H9 (cell line): ENCODE measurements at regions not wholly inside any gene's neighbourhood (a gene's known extent, or its start where the extent isn't known, plus 50 kb on each side); places are given as distances from the start of the nearest gene placed in this dataset.

ENCODE experiments used
- DNase-seq: peaks from one replicate; pipeline ENCODE4 v3.0.0-alpha.2; 2017
- H2AFZ ChIP-seq: one replicate; pipeline ENCODE4 v1.6.1; 2013; ENCODE audit warnings: mild to moderate bottlenecking, low read length, control low read depth, moderate library complexity
- H2AK5ac ChIP-seq: 2 replicates; pipeline ENCODE4 v1.6.1; 2013; ENCODE audit warnings: low read length, control low read depth, mixed read lengths; ENCODE audit not compliant: insufficient read length
- H2BK120ac ChIP-seq: one replicate; pipeline ENCODE4 v1.6.1; 2013; ENCODE audit warnings: low read depth, mild to moderate bottlenecking, low read length, control low read depth, inconsistent platforms; ENCODE audit not compliant: poor library complexity, severe bottlenecking
- H2BK12ac ChIP-seq: 2 replicates; pipeline ENCODE4 v1.6.1; 2013; ENCODE audit warnings: low read length, control low read depth, mixed read lengths, low read depth; ENCODE audit not compliant: insufficient read length
- H2BK15ac ChIP-seq: 2 replicates; pipeline ENCODE4 v1.6.1; 2013; ENCODE audit warnings: low read depth, low read length, control low read depth
- H2BK20ac ChIP-seq: one replicate; pipeline ENCODE4 v1.6.1; 2013; ENCODE audit warnings: low read depth, mild to moderate bottlenecking, low read length, control low read depth, inconsistent platforms; ENCODE audit not compliant: poor library complexity, severe bottlenecking
- H2BK5ac ChIP-seq: 2 replicates; pipeline ENCODE4 v1.6.1; 2013; ENCODE audit warnings: low read length, control low read depth, mixed read lengths; ENCODE audit not compliant: insufficient read length
- H3K14ac ChIP-seq: 2 replicates; pipeline ENCODE4 v1.6.1; 2013; ENCODE audit warnings: low read length, control low read depth; ENCODE audit not compliant: insufficient read depth
- H3K18ac ChIP-seq: 2 replicates; pipeline ENCODE4 v1.6.1; 2013; ENCODE audit warnings: low read depth, mild to moderate bottlenecking, mixed read lengths, low read length, control low read depth; ENCODE audit not compliant: insufficient read length
- H3K23ac ChIP-seq: 2 replicates; pipeline ENCODE4 v1.6.1; 2013; ENCODE audit warnings: low read length, control low read depth, mixed read lengths, low read depth; ENCODE audit not compliant: insufficient read length
- H3K23me2 ChIP-seq: 2 replicates; pipeline ENCODE4 v1.6.1; 2013; ENCODE audit warnings: low read depth, mild to moderate bottlenecking, mixed read lengths, low read length, control low read depth; ENCODE audit not compliant: insufficient read length, poor library complexity, severe bottlenecking
- H3K27ac ChIP-seq: 2 replicates; pipeline ENCODE4 v1.5.1; 2013; ENCODE audit warnings: low read length, control low read depth, mixed read lengths, low read depth; ENCODE audit not compliant: insufficient read length
- H3K27me3 ChIP-seq: 2 replicates; pipeline ENCODE4 v1.6.1; 2013; ENCODE audit warnings: low read length, control low read depth, inconsistent platforms; ENCODE audit not compliant: insufficient read depth
- H3K4ac ChIP-seq: 2 replicates; pipeline ENCODE4 v1.6.1; 2013; ENCODE audit warnings: low read depth, mild to moderate bottlenecking, control low read depth, inconsistent platforms, low read length, moderate library complexity
- H3K4me1 ChIP-seq: 2 replicates; pipeline ENCODE4 v1.6.1; 2013; ENCODE audit warnings: low read length, control low read depth, inconsistent platforms; ENCODE audit not compliant: insufficient read depth
- H3K4me2 ChIP-seq: 2 replicates; pipeline ENCODE4 v1.6.1; 2013; ENCODE audit warnings: low read length, control low read depth, mixed read lengths; ENCODE audit not compliant: insufficient read length, insufficient read depth
- H3K56ac ChIP-seq: 2 replicates; pipeline ENCODE4 v1.6.1; 2013; ENCODE audit warnings: low read depth, mild to moderate bottlenecking, mixed read lengths, low read length, control low read depth; ENCODE audit not compliant: insufficient read length
- H3K79me1 ChIP-seq: 2 replicates; pipeline ENCODE4 v1.6.1; 2013; ENCODE audit warnings: low read depth, mild to moderate bottlenecking, moderate library complexity, low read length, control low read depth, inconsistent platforms; ENCODE audit not compliant: insufficient read depth, poor library complexity, severe bottlenecking
- H3K79me2 ChIP-seq: 2 replicates; pipeline ENCODE4 v1.6.1; 2013; ENCODE audit warnings: low read length, control low read depth, inconsistent platforms; ENCODE audit not compliant: insufficient read depth
- H3K9ac ChIP-seq: 2 replicates; pipeline ENCODE4 v1.6.1; 2013; ENCODE audit warnings: low read length, control low read depth, mixed read lengths; ENCODE audit not compliant: insufficient read length; ENCODE audit errors: extremely low read depth
- H3K9me3 ChIP-seq: one replicate; pipeline ENCODE4 v1.6.1; 2013; ENCODE audit warnings: low read depth, low read length, inconsistent platforms; ENCODE audit not compliant: control insufficient read depth
- H3T11ph ChIP-seq: one replicate; pipeline ENCODE4 v1.6.1; 2013; ENCODE audit warnings: mild to moderate bottlenecking, low read length, control low read depth, inconsistent platforms
- H4K20me1 ChIP-seq: one replicate; pipeline ENCODE4 v1.6.1; 2013; ENCODE audit not compliant: control insufficient read depth, insufficient read length, insufficient read depth
- H4K5ac ChIP-seq: 2 replicates; pipeline ENCODE4 v1.6.1; 2013; ENCODE audit warnings: low read depth, mild to moderate bottlenecking, mixed read lengths, low read length, control low read depth; ENCODE audit not compliant: insufficient read length
- H4K8ac ChIP-seq: replicated peaks from 2 replicates; pipeline ENCODE4 v1.6.1; 2013; ENCODE audit warnings: low read length, control low read depth, mixed read lengths, low read depth; ENCODE audit not compliant: insufficient read length
- H4K91ac ChIP-seq: 2 replicates; pipeline ENCODE4 v1.6.1; 2013; ENCODE audit warnings: low read depth, mild to moderate bottlenecking, moderate library complexity, mixed read lengths, low read length, control low read depth; ENCODE audit not compliant: insufficient read length
- H3K27ac Mint-ChIP-seq, 3 experiments: 2 replicates in 2 of 3; 3 replicates in 1 of 3; pipeline ENCODE4 v1.8.0; 2020 to 2021; ENCODE audit warnings: mixed read lengths in 3 of 3, mild to moderate bottlenecking in 1 of 3, moderate library complexity in 1 of 3
- H3K27me3 Mint-ChIP-seq: 2 replicates; pipeline ENCODE4 v1.8.0; 2021; ENCODE audit warnings: low read depth, mild to moderate bottlenecking, moderate library complexity, mixed read lengths
- H3K36me3 Mint-ChIP-seq, 3 experiments: 2 replicates in 2 of 3; 3 replicates in 1 of 3; pipeline ENCODE4 v1.8.0; 2020 to 2021; ENCODE audit warnings: low read depth in 3 of 3, mixed read lengths in 3 of 3; ENCODE audit not compliant: insufficient read depth in 1 of 3
- H3K4me1 Mint-ChIP-seq, 2 experiments: 2 replicates each; pipeline ENCODE4 v1.8.0; 2020; ENCODE audit warnings: mixed read lengths in 2 of 2
- H3K4me3 Mint-ChIP-seq, 2 experiments: 2 replicates in 1 of 2; 3 replicates in 1 of 2; pipeline ENCODE4 v1.8.0; 2020 to 2021; ENCODE audit warnings: mild to moderate bottlenecking in 2 of 2, mixed read lengths in 2 of 2, moderate library complexity in 1 of 2
- H3K9me3 Mint-ChIP-seq, 2 experiments: 2 replicates in 1 of 2; 3 replicates in 1 of 2; pipeline ENCODE4 v1.8.0; 2020; ENCODE audit warnings: mild to moderate bottlenecking in 2 of 2, mixed read lengths in 2 of 2, moderate library complexity in 1 of 2
- WGBS: extraction: QIAGEN DNeasy Blood & Tissue Kit; methylation state at CpG from one replicate; pipeline ENCODE4 v1.1.7; 2013; ENCODE audit warnings: missing lambda C conversion rate, low lambda C conversion rate, mixed read lengths; ENCODE audit not compliant: insufficient read length; ENCODE audit errors: extremely low coverage; 5-methylcytosine and 5-hydroxymethylcytosine counted together
- TF ChIP-seq, protein P1 (sequence below): fragments of 200-600 bp; sonication (generic); conservative IDR thresholded peaks from 3 replicates; pipeline ENCODE4 v1.8.0; 2021; ENCODE audit warnings: antibody characterized with exemption, mild to moderate bottlenecking

DNA sequence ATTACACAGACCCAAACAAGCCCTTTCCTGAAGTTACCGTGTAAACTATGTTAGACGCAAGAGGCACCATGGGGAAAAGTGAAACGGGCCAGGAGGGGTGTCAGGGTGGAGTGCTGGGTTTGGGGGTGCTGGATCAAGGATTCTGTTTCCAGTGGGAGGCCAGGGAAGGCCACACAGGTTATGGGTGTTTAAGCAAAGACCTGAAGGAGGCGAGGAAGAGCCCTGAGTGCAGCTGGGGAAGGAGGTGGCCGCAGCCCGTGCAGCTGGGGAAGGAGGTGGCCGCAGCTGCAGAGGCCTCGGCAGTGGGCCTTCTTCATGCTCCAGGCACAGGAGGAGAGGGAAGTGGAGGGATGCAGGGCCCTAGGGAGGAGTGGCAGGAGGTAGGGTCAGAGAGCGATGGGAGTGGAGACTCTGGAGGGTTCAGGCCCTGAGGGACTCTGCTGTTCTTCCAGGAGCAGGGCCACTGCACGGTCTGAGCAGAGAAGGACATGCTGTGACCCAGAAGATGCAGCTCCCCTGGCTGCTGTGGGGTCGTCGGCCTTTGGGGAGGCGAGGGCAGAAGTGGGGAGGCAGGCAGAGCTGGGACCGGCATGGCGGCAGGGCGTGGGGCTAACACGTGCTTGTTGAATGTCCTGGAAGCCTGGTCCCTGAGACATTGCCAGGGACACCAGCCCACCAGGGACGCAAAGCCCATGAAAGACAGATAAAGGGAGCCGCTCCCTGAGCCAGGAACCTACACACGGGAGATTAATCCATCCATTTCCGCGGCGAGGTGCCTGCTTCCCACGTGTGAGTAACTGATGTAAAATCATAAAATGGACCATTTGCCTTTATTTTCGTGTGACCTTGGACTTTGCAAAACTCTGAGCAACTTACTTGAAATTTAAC, 1049.1 kb downstream of the BRD1 start:
- H3K4me1 Mint-ChIP-seq, result peaks cover 14% of the 10 kb centered on the region in 2 experiments
- H3K36me3 Mint-ChIP-seq, result peaks cover 0 to 11% (median 4%) of the 10 kb centered on the region in 3 experiments; a peak in 2 of 7 replicates
- no peak overlapping the region for H3T11ph ChIP-seq
- peaks cover 15% of the 10 kb centered on the region for H3K27me3 Mint-ChIP-seq
- H4K91ac ChIP-seq, result no peak overlapping the region
- no peak overlapping the region for H2BK20ac ChIP-seq
- no peaks in the 10 kb centered on the region for H4K20me1 ChIP-seq
- H3K9me3 Mint-ChIP-seq, result peaks cover 20 to 31% of the 10 kb centered on the region in 2 experiments
- WGBS, result no CpG with 5 or more reads among the region's 25 CpGs
- DNase-seq, result no peak
- H3K4me2 ChIP-seq, result no peak overlapping the region
- H2BK5ac ChIP-seq, result no peak overlapping the region
- no peak overlapping the region for H2AK5ac ChIP-seq
- no peaks in the 10 kb centered on the region for H3K23me2 ChIP-seq
- H4K8ac ChIP-seq, result no peak overlapping the region
- no peak overlapping the region for H3K9ac ChIP-seq
- no peak overlapping the region for H2AFZ ChIP-seq
- H2BK12ac ChIP-seq, result no peak overlapping the region
- no peak overlapping the region for H2BK15ac ChIP-seq
- H3K56ac ChIP-seq, result no peak overlapping the region
- peaks cover 4% of the 10 kb centered on the region; the same call in 1 of the 2 replicates for H3K4me1 ChIP-seq
- H3K4ac ChIP-seq, result no peak overlapping the region
- TF ChIP-seq, protein P1, sequence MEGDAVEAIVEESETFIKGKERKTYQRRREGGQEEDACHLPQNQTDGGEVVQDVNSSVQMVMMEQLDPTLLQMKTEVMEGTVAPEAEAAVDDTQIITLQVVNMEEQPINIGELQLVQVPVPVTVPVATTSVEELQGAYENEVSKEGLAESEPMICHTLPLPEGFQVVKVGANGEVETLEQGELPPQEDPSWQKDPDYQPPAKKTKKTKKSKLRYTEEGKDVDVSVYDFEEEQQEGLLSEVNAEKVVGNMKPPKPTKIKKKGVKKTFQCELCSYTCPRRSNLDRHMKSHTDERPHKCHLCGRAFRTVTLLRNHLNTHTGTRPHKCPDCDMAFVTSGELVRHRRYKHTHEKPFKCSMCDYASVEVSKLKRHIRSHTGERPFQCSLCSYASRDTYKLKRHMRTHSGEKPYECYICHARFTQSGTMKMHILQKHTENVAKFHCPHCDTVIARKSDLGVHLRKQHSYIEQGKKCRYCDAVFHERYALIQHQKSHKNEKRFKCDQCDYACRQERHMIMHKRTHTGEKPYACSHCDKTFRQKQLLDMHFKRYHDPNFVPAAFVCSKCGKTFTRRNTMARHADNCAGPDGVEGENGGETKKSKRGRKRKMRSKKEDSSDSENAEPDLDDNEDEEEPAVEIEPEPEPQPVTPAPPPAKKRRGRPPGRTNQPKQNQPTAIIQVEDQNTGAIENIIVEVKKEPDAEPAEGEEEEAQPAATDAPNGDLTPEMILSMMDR, result no peak
- H3K14ac ChIP-seq, result no peak overlapping the region
- no peak overlapping the region for H3K23ac ChIP-seq
- H3K9me3 ChIP-seq, result no peaks in the 10 kb centered on the region
- H3K79me1 ChIP-seq, result no peaks in the 10 kb centered on the region
- no peak overlapping the region for H3K27ac Mint-ChIP-seq
- no peak overlapping the region for H3K27ac ChIP-seq
- H3K4me3 Mint-ChIP-seq, result no peak overlapping the region
- no peak overlapping the region for H3K18ac ChIP-seq
- no peaks in the 10 kb centered on the region for H3K27me3 ChIP-seq
- no peak overlapping the region for H2BK120ac ChIP-seq
- H3K79me2 ChIP-seq, result no peaks in the 10 kb centered on the region
- no peak overlapping the region for H4K5ac ChIP-seq
